ENCODE measurements at regions not wholly inside any gene's neighbourhood (a gene's known extent, or its start where the extent isn't known, plus 50 kb on each side); places are given as distances from the start of the nearest gene placed in this dataset.
"Not testable (repeated sequence)": the region's sequence is repeated elsewhere in the genome, so short reads cannot be mapped to it uniquely, and the experiment has no call there.

DNA sequence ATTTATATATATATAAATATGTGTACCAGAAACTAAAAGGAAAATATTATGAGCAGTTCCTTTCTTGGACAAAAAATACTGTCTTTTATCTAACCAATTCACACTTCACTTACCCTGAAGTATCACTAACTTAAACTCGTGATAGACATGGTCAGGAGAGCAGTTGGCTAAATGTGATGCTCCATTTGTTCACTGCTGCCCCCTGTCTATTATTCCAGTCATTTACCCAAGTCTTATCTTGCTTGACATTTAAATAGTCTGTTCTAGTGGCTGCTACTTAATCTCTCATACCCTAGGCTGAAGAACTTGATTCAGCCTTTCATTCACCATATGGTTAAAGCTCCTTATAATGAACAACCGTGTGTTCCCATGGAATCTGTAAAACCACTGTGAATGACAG lies 789.6 kb upstream of the EYS start:
- no peak for DNase-seq

DNA sequence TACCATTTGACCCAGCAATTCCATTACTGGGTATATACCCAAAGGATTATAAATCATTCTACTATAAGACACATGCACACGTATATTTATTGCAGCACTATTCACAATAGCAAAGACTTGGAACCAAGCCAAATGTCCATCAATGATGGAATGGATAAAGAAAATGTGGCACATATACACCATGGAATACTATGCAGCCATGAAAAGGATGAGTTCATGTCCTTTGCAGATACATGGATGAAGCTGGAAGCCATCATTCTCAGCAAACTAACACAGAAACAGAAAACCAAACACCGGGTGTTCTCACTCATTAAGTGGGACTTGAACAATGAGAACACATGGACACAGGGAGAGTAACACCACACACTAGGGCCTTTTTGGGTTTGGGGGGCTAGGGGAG lies 787.6 kb upstream of the EYS start:
- not testable (repeated sequence) for DNase-seq

DNA sequence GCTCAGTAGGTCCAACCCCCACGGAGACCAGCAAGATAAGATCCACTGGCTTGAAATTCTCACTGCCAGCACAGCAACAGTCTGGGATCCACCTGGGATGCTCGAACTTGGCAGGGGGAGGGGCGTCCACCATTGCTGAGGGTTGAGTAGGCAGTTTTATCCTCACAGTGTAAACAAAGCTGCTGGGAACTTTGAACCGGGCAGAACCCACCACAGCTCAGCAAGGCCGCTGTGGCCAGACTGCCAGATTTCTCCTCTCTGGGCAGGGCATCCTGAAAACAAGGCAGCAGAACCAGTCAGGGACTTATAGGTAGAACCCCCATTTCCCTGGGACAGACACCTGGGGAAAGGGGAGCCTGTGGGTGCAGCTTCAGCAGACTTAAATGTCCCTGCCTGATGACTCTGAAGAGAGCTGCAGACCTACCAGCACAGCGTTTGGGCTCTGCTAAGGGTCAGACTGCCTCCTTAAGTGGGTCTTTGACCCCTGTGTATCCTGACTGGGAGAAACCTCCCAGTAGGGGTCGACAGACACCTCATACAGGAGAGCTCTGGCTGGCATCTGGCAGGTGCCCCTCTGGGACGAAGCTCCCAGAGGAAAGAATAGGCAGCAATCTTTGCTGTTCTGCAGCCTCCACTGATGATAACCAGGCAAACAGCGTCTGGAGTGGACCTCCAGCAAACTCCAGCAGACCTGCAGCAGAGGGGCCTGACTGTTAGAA lies 782.4 kb upstream of the EYS start:
- DNase-seq, result no peak

DNA sequence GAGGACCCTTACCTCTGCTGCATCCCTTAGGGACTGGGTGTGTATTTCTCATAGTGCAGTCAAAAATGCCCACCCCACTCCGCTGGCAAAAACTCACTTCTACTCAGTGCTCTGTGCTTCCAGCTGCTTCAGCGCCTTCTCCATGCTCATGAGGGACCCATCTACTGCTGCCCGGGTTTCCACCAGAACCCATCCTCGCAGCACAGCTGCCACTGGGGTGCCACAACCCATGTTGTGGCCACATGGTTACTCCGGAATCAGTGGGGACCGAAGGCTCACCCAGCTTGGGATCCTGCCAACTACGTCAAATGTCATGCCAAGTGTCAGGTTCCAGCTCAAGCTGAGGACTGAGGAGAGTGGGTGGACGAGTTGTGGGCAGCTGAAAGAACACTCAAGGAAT lies 774.2 kb upstream of the EYS start:
- DNase-seq, result no peak

DNA sequence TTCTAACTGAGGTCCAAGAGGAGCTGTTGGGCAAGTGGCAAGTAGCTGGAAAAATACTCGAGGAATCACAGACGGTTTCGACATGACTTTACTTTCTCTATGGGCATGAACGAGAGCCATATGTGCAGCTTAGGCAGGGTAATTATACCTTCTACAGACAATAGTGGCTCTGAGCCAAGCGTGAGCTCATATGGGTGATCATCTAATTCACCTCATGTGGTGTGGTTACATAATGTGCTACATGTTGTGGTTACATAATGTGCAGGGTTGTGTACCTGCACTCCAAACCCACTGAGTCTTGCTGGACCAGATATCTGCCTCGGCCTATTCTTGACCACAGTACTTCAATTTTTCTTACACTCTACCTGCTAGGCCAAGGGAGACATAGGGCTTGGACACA lies 771.7 kb upstream of the EYS start:
- DNase-seq, result no peak

DNA sequence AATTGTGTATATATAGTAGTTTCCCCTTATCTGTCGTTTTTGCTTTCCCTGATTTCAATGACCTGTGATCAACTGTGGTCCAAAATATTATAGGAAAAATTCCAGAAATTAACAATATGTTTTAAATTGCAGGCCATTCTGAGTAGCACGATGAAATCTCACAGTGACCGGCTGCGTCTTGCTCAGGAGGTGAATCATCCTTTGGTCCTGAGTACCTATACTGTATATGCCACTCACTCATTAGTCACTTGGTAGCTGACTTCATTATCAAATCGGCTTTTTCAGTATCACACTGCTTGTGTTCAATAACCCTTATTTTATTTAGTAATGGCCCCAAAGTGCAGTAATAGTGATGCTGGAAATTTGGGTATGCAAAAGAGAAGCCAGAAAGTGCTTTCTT lies 728.3 kb upstream of the EYS start:
- DNase-seq, result no peak

DNA sequence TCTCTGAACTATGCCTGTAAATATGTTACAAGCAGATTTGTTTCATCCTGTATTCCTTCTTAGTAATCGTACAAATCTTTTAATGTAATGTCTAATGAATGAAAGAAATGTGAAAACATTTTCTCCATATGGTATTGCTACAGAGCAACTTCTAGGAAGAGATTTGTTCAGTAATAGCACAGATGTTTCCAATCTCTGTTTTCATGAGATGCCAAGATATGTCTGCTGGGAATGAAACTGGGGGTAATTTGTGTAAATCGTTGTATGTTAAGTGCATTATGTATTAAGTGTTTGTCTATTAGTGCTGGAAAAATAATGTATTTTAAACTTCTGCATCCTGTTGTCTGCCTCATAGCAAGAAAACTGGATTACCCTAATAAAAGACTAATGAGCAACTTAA lies 722.2 kb upstream of the EYS start:
- DNase-seq, result no peak

DNA sequence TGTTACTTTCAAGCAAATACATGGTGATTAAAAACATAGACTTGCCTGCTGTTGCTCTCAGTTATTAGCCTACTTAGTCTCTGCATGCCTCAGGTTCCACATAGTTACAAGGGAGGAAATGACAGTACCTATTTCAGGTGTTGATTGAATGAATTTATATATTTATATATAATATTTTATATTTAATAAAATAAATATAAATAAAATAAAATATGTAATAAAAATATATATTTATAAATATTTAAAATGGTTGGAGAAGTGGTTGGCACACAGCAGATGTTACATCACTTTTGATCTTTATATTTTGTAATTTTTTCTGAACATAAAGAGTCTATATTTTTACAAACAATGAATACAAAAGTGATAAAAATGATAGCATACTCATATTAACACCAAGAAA lies 716.0 kb upstream of the EYS start:
- DNase-seq, result no peak

DNA sequence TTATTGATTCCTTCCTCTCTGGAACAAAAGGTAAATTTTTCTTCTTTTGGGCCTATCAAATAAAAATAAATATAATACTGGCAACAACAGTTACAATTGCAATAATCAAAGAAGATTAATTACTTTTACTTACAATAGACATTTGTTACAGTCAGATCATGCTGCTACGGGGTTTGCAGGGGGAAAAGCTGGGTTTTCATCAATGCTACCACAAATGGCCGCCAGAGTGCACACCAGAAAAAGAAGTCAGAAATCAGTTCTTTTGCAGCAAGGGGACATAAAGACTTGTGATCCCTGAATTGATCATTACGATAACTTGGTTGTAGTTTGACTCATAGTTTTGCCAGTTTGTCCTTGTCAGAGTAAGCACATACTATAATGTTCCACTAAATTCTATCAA lies 714.5 kb upstream of the EYS start:
- DNase-seq, result no peak

DNA sequence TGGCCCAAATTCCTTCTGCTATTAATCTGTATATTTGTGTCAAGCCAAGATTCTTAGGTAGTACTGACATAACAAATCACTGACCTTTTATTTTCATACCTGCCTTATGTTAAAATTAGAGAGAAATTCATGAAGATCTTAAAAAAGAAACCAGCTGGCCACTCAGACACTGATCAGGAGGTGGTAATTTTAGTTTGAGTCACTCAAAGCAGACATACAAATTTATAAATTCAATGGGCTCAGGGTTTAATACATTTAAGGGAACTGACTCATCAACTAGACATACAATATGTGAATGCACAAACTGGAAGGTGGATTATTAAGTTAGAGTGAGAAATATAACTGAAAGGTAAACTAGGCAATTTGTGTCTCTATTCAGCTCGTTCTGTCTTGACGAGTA lies 711.9 kb upstream of the EYS start:
- DNase-seq, result no peak

DNA sequence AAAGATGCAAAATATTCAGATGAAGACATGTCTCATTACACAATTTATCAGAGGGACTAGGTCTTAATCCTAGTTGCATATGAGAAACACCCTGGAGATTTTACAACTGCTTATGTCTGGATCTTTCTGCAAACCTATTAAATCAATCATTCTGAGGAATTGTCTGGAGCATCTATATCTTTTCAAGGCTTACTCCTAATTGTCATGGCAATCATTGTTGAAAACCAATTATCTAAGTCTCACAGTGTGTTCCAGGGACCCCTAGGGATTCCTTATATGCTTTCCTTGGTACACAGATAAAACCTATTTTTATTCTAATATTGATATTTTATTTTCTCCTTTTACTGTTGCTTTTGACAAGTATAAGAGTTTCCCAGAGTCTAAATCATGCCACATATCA lies 696.9 kb upstream of the EYS start:
- DNase-seq, result no peak

DNA sequence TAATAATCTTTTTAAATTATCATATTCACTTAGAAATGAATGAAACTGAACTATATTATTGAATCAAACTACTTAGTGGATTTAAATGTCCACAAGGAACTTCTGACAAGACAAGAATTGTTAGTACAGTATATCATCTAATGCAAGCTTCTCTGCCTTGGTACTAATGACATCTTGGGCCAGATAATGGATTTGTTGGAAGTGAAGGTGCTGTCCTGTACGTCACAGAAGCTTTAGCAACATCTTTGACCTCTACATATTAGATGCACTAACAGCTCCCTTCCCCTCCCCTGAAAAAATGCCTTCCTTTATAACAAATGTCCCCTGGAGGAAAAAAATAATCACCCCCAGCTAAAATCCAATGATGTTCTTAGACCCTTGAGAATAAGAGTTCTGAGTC lies 695.8 kb upstream of the EYS start:
- no peak for DNase-seq

DNA sequence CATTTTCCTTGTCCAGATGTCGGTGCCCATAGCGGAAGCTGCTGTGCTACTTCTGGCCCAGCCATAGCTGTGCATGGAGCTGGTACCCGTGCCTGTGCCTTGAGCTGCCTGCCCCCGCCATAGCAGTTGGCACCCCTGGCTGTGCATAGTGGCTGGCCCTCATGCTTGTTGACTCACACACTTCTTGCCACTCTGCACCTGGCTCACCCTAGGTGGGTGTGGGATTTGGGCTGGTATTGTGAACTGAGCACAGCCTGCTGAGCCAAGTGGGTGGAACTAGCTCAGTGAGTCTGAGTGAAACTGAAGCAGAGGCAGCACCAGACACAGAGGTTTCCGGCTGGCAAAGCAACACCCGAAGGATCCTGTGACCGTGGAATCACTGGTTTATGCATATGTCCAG lies 689.5 kb upstream of the EYS start:
- no peak for DNase-seq

DNA sequence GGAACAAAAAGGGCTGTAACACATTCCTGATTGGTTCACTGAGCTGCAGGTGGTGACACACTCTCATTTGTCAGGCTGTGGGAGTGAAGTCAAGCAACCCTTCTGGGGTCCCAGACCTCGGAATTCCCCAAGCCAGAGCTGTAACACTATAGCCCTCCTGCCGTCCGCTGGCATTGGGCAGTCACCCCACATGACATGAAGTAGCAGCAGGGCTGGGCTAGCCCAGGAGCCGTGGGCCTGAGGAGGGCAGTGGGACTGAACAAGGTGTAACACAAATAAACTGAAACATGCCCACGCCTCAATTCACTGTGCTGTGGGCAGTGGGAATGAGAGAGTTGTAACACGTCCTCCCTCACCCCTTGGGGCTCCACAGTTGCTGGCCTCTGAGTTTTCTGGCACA lies 689.1 kb upstream of the EYS start:
- DNase-seq, result no peak

DNA sequence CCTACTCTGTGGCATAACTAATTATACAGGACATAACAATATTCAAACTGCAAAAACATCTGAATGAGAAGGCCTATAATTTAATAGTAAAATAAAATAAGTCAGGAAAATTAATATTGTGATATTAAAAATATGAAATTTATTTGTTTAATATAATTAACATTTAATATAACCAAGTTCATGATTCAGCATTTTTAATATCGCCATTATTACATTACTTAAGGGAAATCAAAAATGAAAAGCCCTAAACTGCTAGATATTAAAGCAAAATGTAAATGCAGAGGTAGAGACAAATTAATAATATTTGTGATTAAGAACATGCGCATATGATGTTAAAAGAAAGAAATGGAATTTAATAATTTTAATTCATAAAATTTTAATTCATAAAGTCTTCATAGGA lies 683.4 kb upstream of the EYS start:
- DNase-seq, result no peak

DNA sequence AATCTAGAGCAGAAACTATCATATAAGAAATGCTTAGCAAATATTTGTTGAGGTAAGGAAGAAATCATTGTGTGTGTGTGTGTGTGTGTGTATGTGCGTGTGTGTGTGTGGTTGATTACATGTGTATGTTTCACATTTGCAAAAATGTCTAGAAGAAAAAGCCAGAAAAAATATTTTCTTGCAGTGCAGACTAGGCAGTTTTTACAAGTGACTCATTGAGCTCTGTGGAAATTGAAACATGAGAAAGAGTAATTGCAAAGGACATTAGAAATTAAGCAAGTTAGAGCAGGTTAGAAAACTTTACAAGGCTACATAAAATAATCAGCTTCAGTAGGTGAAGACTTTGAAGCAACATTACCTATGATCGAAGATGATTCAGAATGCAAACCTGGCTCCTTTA lies 669.0 kb upstream of the EYS start:
- no peak for DNase-seq

DNA sequence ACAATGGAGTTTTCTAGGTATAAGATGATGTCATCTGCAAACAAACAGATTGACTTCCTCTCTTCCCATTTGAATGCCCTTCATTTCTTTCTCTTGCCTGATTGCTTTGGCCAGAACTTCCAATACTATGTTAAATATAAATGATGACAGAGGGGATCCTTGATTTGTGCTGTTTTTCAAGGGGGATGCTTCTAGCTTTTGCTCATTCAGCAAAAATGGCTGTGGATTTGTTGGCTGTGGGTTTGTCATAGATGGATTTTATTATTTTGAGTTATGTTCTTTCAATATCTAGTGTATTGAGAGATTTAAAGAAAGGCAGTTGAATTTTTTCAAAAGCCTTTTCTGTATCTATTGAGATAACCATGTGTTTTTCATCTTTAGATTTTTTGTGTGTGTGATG lies 662.4 kb upstream of the EYS start:
- DNase-seq, result no peak

DNA sequence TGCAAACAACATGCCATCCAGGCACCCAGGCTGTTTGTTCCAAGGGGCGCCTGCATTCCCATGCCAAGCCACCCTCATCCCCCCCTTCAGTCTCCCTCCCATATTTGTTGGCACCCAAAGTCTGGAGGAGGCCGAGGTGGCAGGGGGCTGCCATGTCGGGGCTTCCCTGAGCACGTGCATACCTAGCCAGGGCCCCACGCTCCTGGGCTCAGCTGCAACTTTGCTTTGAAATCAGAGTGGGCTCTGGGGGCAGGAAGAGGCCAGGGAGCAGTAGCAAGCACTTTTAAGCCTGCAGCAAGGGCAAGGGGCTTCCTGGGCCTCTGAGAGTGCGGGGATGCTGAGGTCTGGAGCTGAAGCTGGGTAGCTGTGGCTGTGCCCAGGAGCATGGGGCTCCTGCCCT lies 655.9 kb upstream of the EYS start:
- no peak for DNase-seq

DNA sequence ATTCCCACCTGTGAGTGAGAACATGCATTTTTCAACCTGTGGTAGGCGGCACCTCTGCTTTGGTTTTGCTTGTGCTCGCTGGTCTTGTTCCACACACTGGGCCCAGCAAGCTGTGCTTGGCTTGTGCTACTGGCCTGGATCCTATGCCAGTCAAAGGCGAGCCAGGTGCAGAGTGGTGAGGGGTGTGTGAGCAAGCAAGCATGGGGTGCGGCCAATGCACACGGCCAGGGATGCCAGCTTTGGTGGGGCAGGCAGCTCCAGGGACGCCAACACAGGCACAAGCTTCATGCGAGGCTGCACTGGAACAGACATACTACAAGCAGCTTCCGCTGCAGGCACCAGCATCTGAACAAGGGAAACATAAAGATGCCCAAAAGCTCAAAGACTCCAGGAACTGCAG lies 654.9 kb upstream of the EYS start:
- DNase-seq, result no peak

DNA sequence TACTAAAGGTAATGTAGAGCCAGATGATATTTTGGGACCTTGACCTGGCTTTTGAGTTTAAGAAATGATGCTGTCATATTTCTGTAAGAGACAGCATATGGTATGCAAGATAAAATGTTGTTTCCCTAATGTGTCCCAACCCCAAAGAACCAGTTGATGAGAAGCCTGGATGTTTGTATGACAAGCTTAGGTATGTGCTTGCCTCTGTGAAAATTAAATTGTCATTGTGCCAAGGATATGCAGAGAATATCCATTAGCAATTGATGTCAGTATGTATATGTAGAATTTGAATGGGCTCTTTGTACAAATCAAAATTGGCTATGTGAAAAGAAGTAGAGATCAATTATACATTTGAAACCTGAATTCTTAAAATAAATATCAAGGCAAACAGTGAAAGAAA lies 650.8 kb upstream of the EYS start:
- no peak for DNase-seq

DNA sequence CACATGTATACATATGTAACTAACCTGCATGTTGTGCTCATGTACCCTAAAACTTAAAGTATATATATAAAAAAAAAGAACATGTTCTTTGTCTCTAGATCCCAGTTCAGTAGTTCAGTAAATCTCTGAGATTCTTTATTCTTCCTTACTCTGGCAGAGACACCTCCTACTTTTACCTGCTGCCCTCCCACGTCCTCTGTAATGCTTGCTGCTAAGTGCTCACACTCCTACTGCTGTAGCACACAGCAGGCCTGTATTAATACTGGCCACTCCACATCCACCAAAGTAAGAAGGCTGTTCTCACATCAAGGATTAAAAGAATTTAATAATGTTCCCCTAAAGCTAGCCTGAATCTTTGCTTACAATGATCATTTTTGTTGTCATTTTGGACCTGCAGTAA lies 648.4 kb upstream of the EYS start:
- DNase-seq, result no peak

DNA sequence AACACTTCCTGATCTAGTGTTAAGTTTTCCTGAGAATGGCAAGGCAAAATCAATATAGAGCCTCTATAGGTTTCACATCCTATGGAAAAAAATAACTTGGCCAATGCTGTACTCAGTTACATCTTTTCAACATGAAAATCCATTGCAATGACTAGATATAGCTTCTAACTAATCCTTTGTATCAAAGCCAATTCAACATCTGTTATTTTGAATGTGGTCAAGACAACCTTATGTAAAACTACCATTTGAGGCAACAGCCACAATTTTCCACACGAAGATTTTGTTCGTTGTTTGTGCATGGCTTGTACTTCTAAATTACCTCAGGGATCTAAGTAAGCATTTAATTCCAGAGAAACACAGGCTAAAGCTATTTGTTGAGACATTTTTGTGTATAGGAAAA lies 637.8 kb upstream of the EYS start:
- no peak for DNase-seq

DNA sequence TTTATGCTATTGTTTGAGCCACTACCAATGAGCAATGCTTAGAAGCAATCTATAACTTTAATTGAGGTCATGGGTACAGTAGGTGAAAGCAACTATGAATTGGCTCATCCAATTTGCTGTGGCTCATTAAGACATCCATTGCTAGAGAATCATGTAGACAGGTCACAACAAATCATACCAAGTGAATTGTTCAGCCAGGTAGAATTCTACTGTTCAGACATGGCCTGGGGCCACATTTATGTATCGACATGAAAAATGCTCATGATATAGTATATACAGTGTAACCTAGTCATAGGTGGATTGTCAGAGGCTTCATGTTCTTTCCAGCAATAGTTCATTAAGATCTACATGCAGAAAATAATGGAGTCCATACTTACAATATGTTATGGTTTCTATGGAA lies 633.7 kb upstream of the EYS start:
- DNase-seq, result no peak

DNA sequence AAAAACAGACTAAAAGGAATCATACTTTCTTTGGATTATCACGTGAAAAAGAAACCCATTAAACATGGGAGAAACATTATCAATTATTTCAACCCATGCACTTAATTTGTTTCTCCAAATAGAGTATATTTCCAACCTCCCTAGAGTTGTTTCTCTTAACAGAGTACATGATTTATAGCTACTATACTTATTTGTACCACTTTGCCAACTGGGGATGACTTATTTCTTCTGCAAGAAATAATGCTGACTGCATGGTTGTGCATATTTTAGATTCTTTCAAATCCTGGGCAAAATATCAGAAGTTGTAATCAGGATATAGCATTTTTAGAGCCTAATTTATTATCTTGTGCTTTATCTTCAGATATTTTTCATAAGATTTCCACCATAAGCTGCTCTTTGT lies 629.1 kb upstream of the EYS start:
- DNase-seq, result no peak

DNA sequence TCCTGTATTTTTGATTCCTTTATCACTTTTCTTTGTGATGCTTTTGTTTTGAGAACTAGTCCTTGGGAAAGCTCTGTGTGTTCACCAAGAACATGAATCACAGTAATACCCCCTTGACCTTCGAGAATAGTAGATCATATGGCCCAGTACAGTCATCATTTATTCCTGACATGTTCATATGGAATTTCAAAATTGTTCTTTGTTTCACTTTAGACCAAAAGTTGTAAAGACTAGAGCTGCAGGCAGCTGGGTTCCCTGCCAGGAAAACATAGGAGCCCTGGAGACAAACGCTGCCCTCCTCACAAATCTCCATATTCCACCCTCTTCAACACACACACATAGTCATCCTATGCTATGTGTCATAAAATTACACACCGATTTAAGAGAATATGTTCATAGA lies 621.2 kb upstream of the EYS start:
- no peak for DNase-seq

DNA sequence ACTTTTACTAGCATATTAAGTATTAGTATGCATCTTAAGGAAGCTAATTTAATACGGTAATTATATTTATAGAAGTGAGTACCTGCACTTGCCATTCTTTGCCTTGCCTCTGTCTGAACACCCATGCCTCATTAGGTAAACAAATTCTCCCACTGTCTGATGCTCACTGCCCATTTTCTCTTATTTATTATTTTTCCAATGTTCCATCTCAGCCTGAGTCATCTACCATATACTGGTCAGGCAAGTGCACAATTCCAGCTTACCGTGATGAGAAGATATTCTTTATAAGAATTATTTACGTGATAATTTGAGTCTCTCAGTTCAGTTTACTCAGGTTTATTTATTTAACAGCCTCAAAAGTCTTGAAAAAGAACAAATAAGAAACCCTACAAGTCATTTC lies 619.2 kb upstream of the EYS start:
- no peak for DNase-seq

All from NCI-H1092 (cell line).